ENCODE measurements at regions not wholly inside any gene's neighbourhood (a gene's known extent, or its start where the extent isn't known, plus 50 kb on each side); places are given as distances from the start of the nearest gene placed in this dataset.

DNA sequence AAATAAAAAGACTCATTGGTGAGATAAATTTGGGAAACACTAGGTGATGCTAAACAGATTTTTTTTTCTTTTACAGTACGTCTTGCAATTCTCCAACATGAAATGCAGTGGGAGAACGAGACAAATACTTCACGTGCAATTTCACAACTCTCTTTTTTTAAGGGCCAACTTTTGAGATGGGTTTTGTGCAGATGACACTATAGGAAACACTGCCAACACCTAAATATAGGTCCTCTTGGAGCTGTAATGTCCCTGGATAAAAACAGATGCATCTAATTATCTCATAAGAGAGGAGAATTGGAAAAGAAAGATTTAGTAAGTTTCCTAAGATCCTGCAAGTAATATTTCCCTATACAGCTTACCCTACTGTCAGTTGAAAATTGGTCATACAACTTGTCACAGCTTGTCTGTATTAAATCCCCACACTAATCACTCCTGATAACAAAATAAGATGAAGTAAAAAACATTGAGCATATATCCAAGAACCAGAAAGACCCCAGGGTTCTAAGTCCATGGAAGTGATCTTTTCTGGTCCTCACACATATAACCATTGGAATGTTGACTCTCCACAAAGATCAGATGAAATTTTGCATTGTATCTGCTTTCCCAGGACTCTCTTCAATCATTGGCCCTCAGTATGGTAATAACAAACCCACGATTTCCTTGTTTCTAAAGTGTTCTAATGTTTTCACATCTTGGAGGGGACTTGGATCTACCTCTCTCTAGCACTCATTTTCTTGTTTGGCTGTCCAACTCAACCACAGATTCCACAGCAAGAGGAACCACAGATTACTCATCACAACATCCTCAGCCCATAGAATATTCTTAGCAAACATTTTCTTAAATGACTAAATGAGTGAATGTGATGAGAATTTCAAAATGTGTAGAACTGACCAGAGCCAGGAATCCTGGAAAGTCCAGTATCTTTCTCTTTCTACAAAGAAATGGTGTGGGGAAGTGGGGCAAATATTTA, 769.4 kb upstream of the USP15 start:
- no peak for TF ChIP-seq POLR2A (IDR thresholded peaks at IDR 0.05)
- TF ChIP-seq, protein P1, sequence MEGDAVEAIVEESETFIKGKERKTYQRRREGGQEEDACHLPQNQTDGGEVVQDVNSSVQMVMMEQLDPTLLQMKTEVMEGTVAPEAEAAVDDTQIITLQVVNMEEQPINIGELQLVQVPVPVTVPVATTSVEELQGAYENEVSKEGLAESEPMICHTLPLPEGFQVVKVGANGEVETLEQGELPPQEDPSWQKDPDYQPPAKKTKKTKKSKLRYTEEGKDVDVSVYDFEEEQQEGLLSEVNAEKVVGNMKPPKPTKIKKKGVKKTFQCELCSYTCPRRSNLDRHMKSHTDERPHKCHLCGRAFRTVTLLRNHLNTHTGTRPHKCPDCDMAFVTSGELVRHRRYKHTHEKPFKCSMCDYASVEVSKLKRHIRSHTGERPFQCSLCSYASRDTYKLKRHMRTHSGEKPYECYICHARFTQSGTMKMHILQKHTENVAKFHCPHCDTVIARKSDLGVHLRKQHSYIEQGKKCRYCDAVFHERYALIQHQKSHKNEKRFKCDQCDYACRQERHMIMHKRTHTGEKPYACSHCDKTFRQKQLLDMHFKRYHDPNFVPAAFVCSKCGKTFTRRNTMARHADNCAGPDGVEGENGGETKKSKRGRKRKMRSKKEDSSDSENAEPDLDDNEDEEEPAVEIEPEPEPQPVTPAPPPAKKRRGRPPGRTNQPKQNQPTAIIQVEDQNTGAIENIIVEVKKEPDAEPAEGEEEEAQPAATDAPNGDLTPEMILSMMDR (IDR thresholded peaks at IDR 0.05): no peak
- TF ChIP-seq POLR2AphosphoS5 (IDR thresholded peaks at IDR 0.05): no peak
